GM11168 (cell line): ENCODE measurements at regions not wholly inside any gene's neighbourhood (a gene's known extent, or its start where the extent isn't known, plus 50 kb on each side); places are given as distances from the start of the nearest gene placed in this dataset.

Experiments
- in situ Hi-C: fragments of 300-500 bp; cut with MboI; formaldehyde crosslinking; loops from one replicate; pipeline ENCODE4 v1.12.0; 2022; ENCODE audit warnings: low sequenced_read_pairs; ENCODE audit not compliant: unreplicated experiment

- in situ Hi-C loops: loop anchor here (10.0 to 25.0 kb wide), 2 partner anchors 1381 to 1461 kb away; no protein-coding TSS in a partner anchor
These were observed 403.8 kb downstream of the ZNF536 start for GRCh38 chr19:30775956-30776355.

- in situ Hi-C loops: loop anchor here (10.0 kb wide), 1 partner anchor 1380 kb away; no protein-coding TSS in a partner anchor
These were observed 402.1 kb downstream of the ZNF536 start for GRCh38 chr19:30774252-30774766.

GRCh38 chr19:30762651-30763050, 390.5 kb downstream of the ZNF536 start:
- in situ Hi-C loops: no loop called here

GRCh38 chr19:30760014-30760413, 387.8 kb downstream of the ZNF536 start:
- in situ Hi-C loops: no loop called here

- in situ Hi-C loops: no loop called here
These were observed 385.8 kb downstream of the ZNF536 start for GRCh38 chr19:30757837-30758617.

- in situ Hi-C loops: no loop called here
These were observed 385.1 kb downstream of the ZNF536 start for GRCh38 chr19:30757104-30757836.

- in situ Hi-C loops: no loop called here
These were observed 383.4 kb downstream of the ZNF536 start for GRCh38 chr19:30755581-30755980.

GRCh38 chr19:30754162-30754561, 382.0 kb downstream of the ZNF536 start:
- in situ Hi-C loops: no loop called here

- in situ Hi-C loops: no loop called here
These were observed 380.7 kb downstream of the ZNF536 start for GRCh38 chr19:30752876-30753275.

GRCh38 chr19:30752201-30752600, 380.0 kb downstream of the ZNF536 start:
- in situ Hi-C loops: no loop called here

GRCh38 chr19:30745476-30745985, 373.3 kb downstream of the ZNF536 start:
- in situ Hi-C loops: no loop called here

GRCh38 chr19:30744741-30745475, 372.7 kb downstream of the ZNF536 start:
- in situ Hi-C loops: no loop called here

- in situ Hi-C loops: no loop called here
These were observed 371.5 kb downstream of the ZNF536 start for GRCh38 chr19:30743702-30744101.

- in situ Hi-C loops: no loop called here
These were observed 370.8 kb downstream of the ZNF536 start for GRCh38 chr19:30743011-30743410.

GRCh38 chr19:30742406-30742938, 370.3 kb downstream of the ZNF536 start:
- in situ Hi-C loops: no loop called here

- in situ Hi-C loops: no loop called here
These were observed 369.4 kb downstream of the ZNF536 start for GRCh38 chr19:30741566-30741965.

GRCh38 chr19:30739394-30739793, 367.2 kb downstream of the ZNF536 start:
- in situ Hi-C loops: no loop called here

GRCh38 chr19:30738047-30738446, 365.9 kb downstream of the ZNF536 start:
- in situ Hi-C loops: no loop called here

- in situ Hi-C loops: no loop called here
These were observed 362.5 kb downstream of the ZNF536 start for GRCh38 chr19:30734669-30735068.
